Bronchial epithelial cell (primary cell): ENCODE measurements at regions not wholly inside any gene's neighbourhood (a gene's known extent, or its start where the extent isn't known, plus 50 kb on each side); places are given as distances from the start of the nearest gene placed in this dataset.
"Not testable (repeated sequence)": the region's sequence is repeated elsewhere in the genome, so short reads cannot be mapped to it uniquely, and the experiment has no call there.

Experiments used
- DNase-seq: peaks from one replicate; pipeline ENCODE4 v3.0.0-alpha.2; 2010; ENCODE audit warnings: low read depth
- FAIRE-seq: peaks from 2 replicates; lab custom pipeline; 2011; peaks lifted over from hg19 to GRCh38; lab: Jason Lieb, UNC
- H3K27me3 ChIP-seq: 2 replicates; pipeline ENCODE4 v1.5.1; 2011; ENCODE audit warnings: low read length; ENCODE audit not compliant: control insufficient read depth, insufficient read depth
- H3K36me3 ChIP-seq: 2 replicates; pipeline ENCODE4 v1.5.1; 2011; ENCODE audit warnings: low read length; ENCODE audit not compliant: control insufficient read depth, insufficient read depth
- H3K4me3 ChIP-seq: 2 replicates; pipeline ENCODE4 v1.5.1; 2011; ENCODE audit warnings: mild to moderate bottlenecking, low read depth, low read length, control low read depth
- TF ChIP-seq, protein P1 (sequence below): IDR thresholded peaks from 2 replicates; pipeline ENCODE4 v1.5.1; 2011; ENCODE audit warnings: mild to moderate bottlenecking, moderate library complexity, low read length, control low read depth, inconsistent platforms; ENCODE audit not compliant: insufficient read depth, severe bottlenecking

DNA sequence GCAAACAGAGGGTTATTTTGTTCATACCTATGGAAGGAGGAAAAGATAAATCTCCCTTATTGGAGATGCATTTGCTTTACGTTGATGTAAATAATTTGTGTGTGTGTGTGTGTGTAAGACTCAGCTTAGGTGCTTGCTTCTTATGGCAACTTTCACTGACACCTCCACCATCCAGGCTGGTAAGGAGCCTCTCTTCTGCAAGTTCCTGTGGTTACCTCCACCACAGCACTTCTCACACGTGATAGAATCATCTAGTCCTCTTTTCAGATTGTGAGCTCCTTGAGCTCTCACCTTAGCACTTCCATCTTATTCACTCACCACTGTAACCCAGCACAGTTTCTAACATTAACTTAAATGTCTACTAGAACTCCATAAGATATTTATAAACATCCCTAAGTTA, 553.7 kb downstream of the FGF13 start:
- Histone ChIP-seq H3K4me3 (no peak overlapping the region), H3K27me3 (no peaks in the 10 kb centered on the region), H3K36me3 (no peaks in the 10 kb centered on the region)
- DNase-seq (no peak), FAIRE-seq (no peak)
- TF ChIP-seq, protein P1, sequence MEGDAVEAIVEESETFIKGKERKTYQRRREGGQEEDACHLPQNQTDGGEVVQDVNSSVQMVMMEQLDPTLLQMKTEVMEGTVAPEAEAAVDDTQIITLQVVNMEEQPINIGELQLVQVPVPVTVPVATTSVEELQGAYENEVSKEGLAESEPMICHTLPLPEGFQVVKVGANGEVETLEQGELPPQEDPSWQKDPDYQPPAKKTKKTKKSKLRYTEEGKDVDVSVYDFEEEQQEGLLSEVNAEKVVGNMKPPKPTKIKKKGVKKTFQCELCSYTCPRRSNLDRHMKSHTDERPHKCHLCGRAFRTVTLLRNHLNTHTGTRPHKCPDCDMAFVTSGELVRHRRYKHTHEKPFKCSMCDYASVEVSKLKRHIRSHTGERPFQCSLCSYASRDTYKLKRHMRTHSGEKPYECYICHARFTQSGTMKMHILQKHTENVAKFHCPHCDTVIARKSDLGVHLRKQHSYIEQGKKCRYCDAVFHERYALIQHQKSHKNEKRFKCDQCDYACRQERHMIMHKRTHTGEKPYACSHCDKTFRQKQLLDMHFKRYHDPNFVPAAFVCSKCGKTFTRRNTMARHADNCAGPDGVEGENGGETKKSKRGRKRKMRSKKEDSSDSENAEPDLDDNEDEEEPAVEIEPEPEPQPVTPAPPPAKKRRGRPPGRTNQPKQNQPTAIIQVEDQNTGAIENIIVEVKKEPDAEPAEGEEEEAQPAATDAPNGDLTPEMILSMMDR = no peak

GRCh38 chrX:138191998-138192397, 519.5 kb downstream of the FGF13 start:
- Histone ChIP-seq H3K36me3 (no peaks in the 10 kb centered on the region), H3K4me3 (no peak overlapping the region), H3K27me3 (no peaks in the 10 kb centered on the region)
- FAIRE-seq = no peak
- TF ChIP-seq, protein P1 = peak; percentile 28
- peak; percentile 5 for DNase-seq

DNA sequence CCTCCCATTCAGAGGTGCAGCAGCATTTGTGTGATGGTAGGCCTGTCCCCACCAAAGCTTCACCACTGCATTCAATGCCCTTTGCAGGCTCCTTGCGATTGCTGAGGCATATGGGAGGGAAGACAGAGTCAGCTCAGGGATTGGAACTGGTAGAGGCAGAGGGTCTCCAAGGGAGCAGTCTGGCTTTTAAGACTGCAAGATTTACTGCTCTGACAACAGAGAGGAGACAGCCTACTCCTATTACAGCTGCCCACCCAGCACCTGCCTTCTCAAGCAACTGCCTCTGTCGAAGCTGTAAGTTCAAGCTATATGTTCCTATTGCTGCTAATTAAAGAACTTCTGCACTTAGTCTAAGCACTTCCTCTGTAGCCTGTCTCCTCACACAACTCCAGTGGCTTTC, 481.8 kb downstream of the FGF13 start:
- TF ChIP-seq, protein P1 = no peak
- H3K27me3 ChIP-seq = no peaks in the 10 kb centered on the region
- no peaks in the 10 kb centered on the region for H3K36me3 ChIP-seq
- H3K4me3 ChIP-seq = no peak overlapping the region
- no peak for DNase-seq
- no peak for FAIRE-seq

DNA sequence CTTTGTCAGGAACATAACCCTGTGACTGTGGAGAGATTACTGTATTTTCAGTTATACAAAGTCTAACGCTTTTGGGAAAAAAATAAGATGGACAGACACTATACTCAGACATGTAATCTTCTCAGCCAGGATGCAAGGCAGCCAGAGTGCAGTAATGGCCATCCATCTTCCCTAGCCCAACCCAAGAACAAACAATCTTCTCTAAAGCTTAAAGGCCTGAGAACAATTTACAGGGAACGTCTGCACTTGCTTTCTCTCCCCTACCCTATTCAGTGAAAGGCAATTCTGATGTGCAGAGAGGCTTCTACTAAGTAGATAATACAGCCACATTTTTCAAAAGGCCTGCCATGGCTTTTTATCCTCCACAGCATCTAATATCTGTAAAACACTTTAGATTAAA, 471.3 kb downstream of the FGF13 start:
- FAIRE-seq (no peak), DNase-seq (no peak)
- TF ChIP-seq, protein P1 = no peak

GRCh38 chrX:138254001-138254400, 457.5 kb downstream of the FGF13 start:
- Histone ChIP-seq H3K27me3 (no peaks in the 10 kb centered on the region), H3K4me3 (no peak overlapping the region), H3K36me3 (no peaks in the 10 kb centered on the region)
- TF ChIP-seq, protein P1 = no peak
- FAIRE-seq = no peak
- DNase-seq = no peak

More for the DNA sequence above, 471.3 kb downstream of the FGF13 start:
- no peak overlapping the region for H3K4me3 ChIP-seq
- no peaks in the 10 kb centered on the region for H3K36me3 ChIP-seq
- no peaks in the 10 kb centered on the region for H3K27me3 ChIP-seq

DNA sequence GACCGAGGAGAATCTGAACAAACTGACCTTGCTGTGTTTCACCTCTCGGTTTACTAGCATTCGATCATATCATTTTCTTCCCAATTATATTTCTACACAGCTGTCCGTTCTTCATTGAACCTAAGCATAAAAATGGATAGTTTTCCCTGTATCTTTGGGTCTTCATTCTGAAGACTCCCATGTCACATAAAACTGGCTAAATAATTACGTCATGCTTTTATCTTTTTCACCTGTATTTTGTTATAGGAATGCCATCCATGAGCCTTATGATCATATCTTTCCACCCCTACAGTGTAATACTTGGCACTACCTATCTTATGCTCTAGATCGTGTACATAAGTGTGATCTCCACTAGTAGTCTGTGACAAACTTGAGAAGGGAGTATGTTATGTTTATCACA, 456.1 kb downstream of the FGF13 start:
- TF ChIP-seq, protein P1 = no peak
- no peaks in the 10 kb centered on the region for H3K27me3 ChIP-seq
- no peak for FAIRE-seq

DNA sequence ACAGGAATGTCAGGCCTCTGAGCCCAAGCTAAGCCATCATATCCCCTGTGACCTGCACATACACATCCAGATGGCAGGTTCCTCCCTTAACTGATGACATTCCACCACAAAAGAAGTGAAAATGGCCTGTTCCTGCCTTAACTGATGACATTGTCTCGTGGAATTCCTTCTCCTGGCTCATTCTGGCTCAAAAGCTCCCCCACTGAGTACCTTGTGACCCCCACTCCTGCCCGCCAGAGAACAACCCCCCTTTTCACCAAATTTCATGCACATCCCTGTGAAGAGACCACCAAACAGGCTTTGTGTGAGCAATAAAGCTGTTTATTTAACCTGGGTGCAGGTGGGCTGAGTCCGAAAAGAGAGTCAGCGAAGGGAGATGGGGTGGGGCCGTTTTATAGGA, 447.4 kb downstream of the FGF13 start:
- not testable (repeated sequence) for H3K27me3 ChIP-seq, DNase-seq, FAIRE-seq, H3K4me3 ChIP-seq, H3K36me3 ChIP-seq

More for the DNA sequence above, 456.1 kb downstream of the FGF13 start:
- H3K36me3 ChIP-seq = no peaks in the 10 kb centered on the region
- no peak overlapping the region for H3K4me3 ChIP-seq
- no peak for DNase-seq
